Astrocyte of the spinal cord (primary cell): ENCODE measurements at regions not wholly inside any gene's neighbourhood (a gene's known extent, or its start where the extent isn't known, plus 50 kb on each side); places are given as distances from the start of the nearest gene placed in this dataset.

ENCODE experiments used
- DNase-seq: peaks from one replicate; pipeline ENCODE4 v3.0.0; 2011; ENCODE audit warnings: low read depth, low spot score
- H3K4me3 ChIP-seq: 2 replicates; pipeline ENCODE4 v1.5.1; 2011; ENCODE audit warnings: low read depth, mild to moderate bottlenecking, low read length, moderate library complexity
- in situ Hi-C: cut with HindIII; loops from 2 replicates; pipeline ENCODE4 v1.10.0; 2017; ENCODE audit warnings: low sequenced_read_pairs
- TF ChIP-seq, protein P1 (sequence below): IDR thresholded peaks from 2 replicates; pipeline ENCODE4 v1.5.1; 2012; ENCODE audit warnings: low read depth, mild to moderate bottlenecking, low read length, inconsistent platforms

DNA sequence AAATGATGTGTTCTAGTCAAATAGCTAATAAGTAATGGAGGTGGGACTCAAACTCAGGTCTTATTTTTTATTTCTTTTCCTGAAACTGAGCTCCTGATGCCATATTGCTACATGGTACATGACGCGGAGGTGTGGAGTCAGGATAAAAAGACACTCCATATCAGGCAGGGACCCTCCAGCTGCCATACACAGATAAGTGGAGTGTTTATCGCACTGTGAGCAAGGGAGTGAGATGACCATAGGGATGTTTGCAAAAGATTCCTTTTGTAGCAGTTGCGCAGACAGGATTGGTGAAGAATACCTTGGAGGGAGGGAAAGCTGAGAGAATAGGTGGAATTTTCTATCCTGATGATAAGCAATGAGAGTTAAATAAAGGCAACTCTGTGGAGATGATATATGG is 657.2 kb downstream of the RNF144A start:
- in situ Hi-C loops = no loop called here
- no peak overlapping the region for H3K4me3 ChIP-seq
- TF ChIP-seq, protein P1, sequence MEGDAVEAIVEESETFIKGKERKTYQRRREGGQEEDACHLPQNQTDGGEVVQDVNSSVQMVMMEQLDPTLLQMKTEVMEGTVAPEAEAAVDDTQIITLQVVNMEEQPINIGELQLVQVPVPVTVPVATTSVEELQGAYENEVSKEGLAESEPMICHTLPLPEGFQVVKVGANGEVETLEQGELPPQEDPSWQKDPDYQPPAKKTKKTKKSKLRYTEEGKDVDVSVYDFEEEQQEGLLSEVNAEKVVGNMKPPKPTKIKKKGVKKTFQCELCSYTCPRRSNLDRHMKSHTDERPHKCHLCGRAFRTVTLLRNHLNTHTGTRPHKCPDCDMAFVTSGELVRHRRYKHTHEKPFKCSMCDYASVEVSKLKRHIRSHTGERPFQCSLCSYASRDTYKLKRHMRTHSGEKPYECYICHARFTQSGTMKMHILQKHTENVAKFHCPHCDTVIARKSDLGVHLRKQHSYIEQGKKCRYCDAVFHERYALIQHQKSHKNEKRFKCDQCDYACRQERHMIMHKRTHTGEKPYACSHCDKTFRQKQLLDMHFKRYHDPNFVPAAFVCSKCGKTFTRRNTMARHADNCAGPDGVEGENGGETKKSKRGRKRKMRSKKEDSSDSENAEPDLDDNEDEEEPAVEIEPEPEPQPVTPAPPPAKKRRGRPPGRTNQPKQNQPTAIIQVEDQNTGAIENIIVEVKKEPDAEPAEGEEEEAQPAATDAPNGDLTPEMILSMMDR = no peak
- no peak for DNase-seq

DNA sequence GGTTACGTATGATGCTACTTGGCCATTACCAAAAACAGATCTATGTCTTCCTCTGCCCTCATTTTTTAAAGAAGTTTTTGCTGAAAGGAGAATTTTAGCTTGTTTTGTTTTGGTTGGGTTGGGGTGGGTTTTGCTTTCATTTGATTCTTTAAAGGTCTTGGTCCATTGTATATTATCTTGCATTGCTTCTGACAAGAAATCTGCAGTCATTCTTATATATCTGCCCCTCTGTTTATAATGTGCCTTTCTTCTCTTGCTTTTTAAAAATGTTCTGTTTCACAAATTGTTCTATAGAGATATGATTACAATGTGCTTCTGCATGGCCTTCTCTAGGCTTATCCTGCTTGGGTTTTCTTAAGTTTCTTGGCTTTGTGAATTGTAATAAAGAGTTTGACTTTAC is 660.6 kb downstream of the RNF144A start:
- H3K4me3 ChIP-seq = no peak overlapping the region
- in situ Hi-C loops = no loop called here
- DNase-seq = no peak
- TF ChIP-seq, protein P1 = no peak

DNA sequence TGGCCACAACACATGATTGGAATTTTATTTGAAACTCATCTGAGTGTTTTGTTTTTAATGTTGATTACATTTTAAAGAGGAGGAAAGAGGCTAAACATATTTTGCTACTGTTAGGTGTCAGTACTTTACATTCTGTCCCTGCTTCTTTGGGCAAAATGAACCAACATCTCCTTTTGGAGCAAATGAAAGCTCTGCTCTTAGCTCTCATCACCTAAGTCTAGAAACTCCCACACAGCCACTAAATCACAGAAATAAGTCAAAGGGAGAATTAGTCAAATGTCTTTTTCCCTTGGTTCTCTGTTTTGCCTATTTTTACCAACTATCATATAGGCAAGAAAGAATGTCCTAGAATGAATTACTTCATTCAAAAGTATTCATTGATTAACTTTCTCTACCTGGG is 666.8 kb downstream of the RNF144A start:
- in situ Hi-C loops = no loop called here
- no peak overlapping the region for H3K4me3 ChIP-seq
- TF ChIP-seq, protein P1 = no peak
- DNase-seq = no peak

DNA sequence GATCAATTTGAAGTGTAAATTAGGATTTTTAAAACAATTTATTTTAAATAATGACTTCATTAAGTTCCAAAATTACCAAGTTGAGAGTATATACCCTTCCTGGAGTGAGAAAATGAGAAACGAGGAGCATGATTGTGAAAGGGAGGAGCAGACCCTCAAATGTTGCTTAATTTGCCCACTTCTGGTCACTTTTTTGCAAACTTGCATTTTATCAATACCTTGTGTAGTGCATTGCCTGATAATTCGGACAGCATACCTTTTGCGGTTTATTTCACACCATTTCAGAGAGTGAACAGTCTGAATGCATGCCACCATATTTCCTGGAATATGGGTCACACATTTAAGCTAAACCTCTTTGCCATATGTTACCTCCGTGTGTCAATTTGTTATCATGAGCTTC is 669.7 kb downstream of the RNF144A start:
- in situ Hi-C loops = no loop called here

DNA sequence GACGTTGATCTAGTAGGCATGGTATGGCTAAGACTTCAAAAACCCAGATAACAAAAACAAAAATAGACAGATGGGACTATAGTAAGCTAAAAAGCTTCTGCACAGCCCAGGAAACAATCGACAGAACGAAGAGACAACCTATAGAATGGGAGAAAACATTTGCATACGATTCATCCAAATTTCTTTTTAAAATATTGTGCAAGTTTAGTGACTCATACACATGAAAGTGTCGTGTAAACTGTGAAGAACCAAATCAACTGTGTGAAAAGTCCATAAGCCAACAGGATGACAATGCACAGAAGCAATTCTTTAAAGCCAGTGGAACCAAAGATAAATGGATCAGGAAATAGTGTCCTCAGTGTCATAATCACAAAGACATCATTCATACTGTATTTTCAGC is 671.1 kb downstream of the RNF144A start:
- no peak for DNase-seq
- in situ Hi-C loops = no loop called here
- no peak overlapping the region for H3K4me3 ChIP-seq
- TF ChIP-seq, protein P1 = no peak

More for the DNA sequence above, 669.7 kb downstream of the RNF144A start:
- TF ChIP-seq, protein P1 = no peak
- no peak for DNase-seq
- no peak overlapping the region for H3K4me3 ChIP-seq

DNA sequence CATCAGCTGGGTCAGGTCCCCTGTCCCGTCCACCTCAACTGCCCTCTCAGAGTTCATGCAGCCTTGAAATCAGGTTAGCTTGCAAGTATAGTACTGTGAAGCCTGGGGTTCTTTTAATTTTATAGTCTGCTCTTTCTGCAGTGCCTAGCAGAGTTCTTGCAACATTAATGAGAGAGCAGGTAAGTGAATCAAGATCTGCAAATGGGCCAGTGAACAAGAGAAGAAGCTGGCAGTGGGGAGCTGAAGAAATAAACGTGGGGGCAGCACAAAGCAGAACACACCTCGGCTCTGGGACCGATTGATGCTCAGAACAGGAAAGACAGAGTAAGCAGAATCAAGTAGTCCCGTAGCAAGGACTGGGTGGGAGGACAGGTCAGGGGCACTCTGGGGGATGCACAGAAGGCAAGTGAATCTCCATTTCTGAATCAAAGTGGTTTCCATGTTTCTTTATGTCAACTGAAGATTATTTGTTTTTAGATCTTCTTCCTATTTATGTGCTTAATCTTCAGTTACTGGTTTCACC is 675.5 kb downstream of the RNF144A start:
- in situ Hi-C loops = no loop called here
- no peak overlapping the region for H3K4me3 ChIP-seq
- no peak for DNase-seq
- TF ChIP-seq, protein P1 = no peak

DNA sequence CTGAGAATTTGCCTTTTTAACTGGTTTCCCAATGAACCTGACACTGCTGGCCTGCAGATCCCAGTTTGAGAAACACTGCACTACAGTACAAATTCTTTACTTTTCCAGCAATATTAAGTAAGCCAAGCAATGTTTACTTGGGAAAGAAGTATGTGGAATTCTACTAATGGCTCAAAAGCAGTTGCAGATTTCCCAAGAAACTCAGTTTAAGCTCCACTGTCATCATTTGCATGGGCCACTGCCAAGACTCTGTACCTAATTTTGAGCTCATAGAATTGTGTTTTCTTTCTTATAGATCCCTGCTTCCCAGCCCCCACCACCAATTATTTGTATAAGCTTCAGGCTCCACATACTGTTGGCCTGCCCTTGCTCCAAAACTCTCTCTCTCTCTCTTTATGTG is 676.1 kb downstream of the RNF144A start:
- TF ChIP-seq, protein P1 = no peak
- H3K4me3 ChIP-seq = no peak overlapping the region
- no peak for DNase-seq
- in situ Hi-C loops = no loop called here
